Liver (tissue), 3 donors: ENCODE measurements at regions not wholly inside any gene's neighbourhood (a gene's known extent, or its start where the extent isn't known, plus 50 kb on each side); places are given as distances from the start of the nearest gene placed in this dataset.

Source experiments
- FOXA1 ChIP-seq: IDR thresholded peaks from 2 replicates; pipeline ENCODE4 v1.6.1; 2016; ENCODE audit warnings: antibody characterized with exemption
- GABPA ChIP-seq, 2 donors: IDR thresholded peaks in 1 of 2; conservative IDR thresholded peaks in 1 of 2; 2 replicates each; pipeline ENCODE4 v1.6.1; 2016; ENCODE audit warnings: antibody characterized with exemption in 2 of 2, mild to moderate bottlenecking in 1 of 2, moderate library complexity in 1 of 2
- JUND ChIP-seq, 2 donors: IDR thresholded peaks; 2 replicates each; pipeline ENCODE4 v1.6.1; 2016; ENCODE audit warnings: antibody characterized with exemption in 2 of 2
- RAD21 ChIP-seq, 2 donors: IDR thresholded peaks; 2 replicates each; pipeline ENCODE4 v1.6.1; 2016; ENCODE audit warnings: antibody characterized with exemption in 2 of 2, mild to moderate bottlenecking in 2 of 2
- TAF1 ChIP-seq: conservative IDR thresholded peaks from 2 replicates; pipeline ENCODE4 v1.6.1; 2016; ENCODE audit warnings: antibody characterized with exemption, mild to moderate bottlenecking
- TF ChIP-seq, protein P1 (sequence below): fragments of 150-350 bp; IDR thresholded peaks from 2 replicates; pipeline ENCODE4 v1.5.1; 2017; ENCODE audit warnings: improper control_type of control experiment, low read depth, low read length; ENCODE audit not compliant: missing input control
- TF ChIP-seq, protein P2 (sequence below): IDR thresholded peaks from 2 replicates; pipeline ENCODE4 v1.6.1; 2016; ENCODE audit warnings: antibody characterized with exemption
- TF ChIP-seq, protein P3 (sequence below): IDR thresholded peaks from 2 replicates; pipeline ENCODE4 v1.6.1; 2016; ENCODE audit warnings: antibody characterized with exemption
- donor health status: healthy.
- donor health status: healthy.

DNA sequence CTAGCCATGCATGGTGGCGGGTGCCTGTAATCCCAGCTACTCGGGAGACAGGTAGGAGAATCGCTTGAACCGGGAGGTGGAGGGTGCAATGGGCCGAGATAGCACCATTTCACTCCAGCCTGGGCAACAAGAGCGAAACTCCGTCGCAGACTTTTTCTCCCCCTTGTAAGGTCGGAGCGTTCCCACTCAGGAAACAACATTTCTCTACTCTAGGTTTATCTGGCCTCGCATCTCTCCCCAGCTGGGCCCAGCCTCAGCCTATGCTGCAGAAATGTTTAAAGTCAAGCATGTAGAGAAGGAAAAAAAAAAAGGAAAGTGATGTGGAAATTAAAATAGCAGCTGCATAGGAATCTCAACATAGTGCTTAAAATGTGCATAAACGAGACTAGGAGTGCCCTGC, 172.3 kb downstream of the TRIM27 start:
- TF ChIP-seq, protein P1, sequence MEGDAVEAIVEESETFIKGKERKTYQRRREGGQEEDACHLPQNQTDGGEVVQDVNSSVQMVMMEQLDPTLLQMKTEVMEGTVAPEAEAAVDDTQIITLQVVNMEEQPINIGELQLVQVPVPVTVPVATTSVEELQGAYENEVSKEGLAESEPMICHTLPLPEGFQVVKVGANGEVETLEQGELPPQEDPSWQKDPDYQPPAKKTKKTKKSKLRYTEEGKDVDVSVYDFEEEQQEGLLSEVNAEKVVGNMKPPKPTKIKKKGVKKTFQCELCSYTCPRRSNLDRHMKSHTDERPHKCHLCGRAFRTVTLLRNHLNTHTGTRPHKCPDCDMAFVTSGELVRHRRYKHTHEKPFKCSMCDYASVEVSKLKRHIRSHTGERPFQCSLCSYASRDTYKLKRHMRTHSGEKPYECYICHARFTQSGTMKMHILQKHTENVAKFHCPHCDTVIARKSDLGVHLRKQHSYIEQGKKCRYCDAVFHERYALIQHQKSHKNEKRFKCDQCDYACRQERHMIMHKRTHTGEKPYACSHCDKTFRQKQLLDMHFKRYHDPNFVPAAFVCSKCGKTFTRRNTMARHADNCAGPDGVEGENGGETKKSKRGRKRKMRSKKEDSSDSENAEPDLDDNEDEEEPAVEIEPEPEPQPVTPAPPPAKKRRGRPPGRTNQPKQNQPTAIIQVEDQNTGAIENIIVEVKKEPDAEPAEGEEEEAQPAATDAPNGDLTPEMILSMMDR: no peak
- TF ChIP-seq, protein P2, sequence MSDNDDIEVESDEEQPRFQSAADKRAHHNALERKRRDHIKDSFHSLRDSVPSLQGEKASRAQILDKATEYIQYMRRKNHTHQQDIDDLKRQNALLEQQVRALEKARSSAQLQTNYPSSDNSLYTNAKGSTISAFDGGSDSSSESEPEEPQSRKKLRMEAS: no peak
- no peak for TF ChIP-seq GABPA (IDR thresholded peaks at IDR 0.05 in 1 of 2, conservative IDR thresholded peaks at IDR 0.05 in 1 of 2)
- TF ChIP-seq JUND (IDR thresholded peaks at IDR 0.05): no peak
- no peak for TF ChIP-seq RAD21 (IDR thresholded peaks at IDR 0.05)
- TF ChIP-seq FOXA1: no peak
- no peak for TF ChIP-seq TAF1
- TF ChIP-seq, protein P3, sequence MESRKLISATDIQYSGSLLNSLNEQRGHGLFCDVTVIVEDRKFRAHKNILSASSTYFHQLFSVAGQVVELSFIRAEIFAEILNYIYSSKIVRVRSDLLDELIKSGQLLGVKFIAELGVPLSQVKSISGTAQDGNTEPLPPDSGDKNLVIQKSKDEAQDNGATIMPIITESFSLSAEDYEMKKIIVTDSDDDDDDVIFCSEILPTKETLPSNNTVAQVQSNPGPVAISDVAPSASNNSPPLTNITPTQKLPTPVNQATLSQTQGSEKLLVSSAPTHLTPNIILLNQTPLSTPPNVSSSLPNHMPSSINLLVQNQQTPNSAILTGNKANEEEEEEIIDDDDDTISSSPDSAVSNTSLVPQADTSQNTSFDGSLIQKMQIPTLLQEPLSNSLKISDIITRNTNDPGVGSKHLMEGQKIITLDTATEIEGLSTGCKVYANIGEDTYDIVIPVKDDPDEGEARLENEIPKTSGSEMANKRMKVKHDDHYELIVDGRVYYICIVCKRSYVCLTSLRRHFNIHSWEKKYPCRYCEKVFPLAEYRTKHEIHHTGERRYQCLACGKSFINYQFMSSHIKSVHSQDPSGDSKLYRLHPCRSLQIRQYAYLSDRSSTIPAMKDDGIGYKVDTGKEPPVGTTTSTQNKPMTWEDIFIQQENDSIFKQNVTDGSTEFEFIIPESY: no peak
